Liver (tissue), 8 donors: ENCODE measurements at regions not wholly inside any gene's neighbourhood (a gene's known extent, or its start where the extent isn't known, plus 50 kb on each side); places are given as distances from the start of the nearest gene placed in this dataset.

Experiments used
- DNase-seq: peaks from one replicate; pipeline ENCODE4 v3.0.0-alpha.2; 2017; ENCODE audit warnings: low spot score
- H3K27ac ChIP-seq, 2 donors: one replicate each; pipeline ENCODE4 v1.7.0; 2013; ENCODE audit warnings: inconsistent platforms in 2 of 2, low read length in 2 of 2, control low read depth in 1 of 2, low read depth in 1 of 2, mild to moderate bottlenecking in 1 of 2
- H3K27me3 ChIP-seq, 4 donors: one replicate each; pipeline versions ENCODE4 v1.6.1 to v1.7.0; 2013; ENCODE audit warnings: low read length in 3 of 4, inconsistent platforms in 1 of 4, mild to moderate bottlenecking in 1 of 4, moderate library complexity in 1 of 4; ENCODE audit not compliant: control insufficient read depth in 4 of 4, insufficient read depth in 4 of 4
- H3K36me3 ChIP-seq, 4 donors: one replicate each; pipeline versions ENCODE4 v1.6.1 to v1.7.0; 2013; ENCODE audit warnings: low read length in 3 of 4, mild to moderate bottlenecking in 3 of 4, low read depth in 1 of 4, moderate library complexity in 1 of 4; ENCODE audit not compliant: control insufficient read depth in 4 of 4, insufficient read depth in 3 of 4
- H3K4me1 ChIP-seq, 4 donors: one replicate each; pipeline versions ENCODE4 v1.6.1 to v1.7.0; 2013; ENCODE audit warnings: low read length in 3 of 4, mild to moderate bottlenecking in 3 of 4, moderate library complexity in 1 of 4; ENCODE audit not compliant: control insufficient read depth in 4 of 4, insufficient read depth in 4 of 4
- H3K4me3 ChIP-seq, 3 donors: one replicate each; pipeline versions ENCODE4 v1.6.1 to v1.7.0; 2013; ENCODE audit warnings: low read length in 3 of 3, control low read depth in 1 of 3, low read depth in 1 of 3, mild to moderate bottlenecking in 1 of 3
- H3K9ac ChIP-seq, 2 donors: one replicate each; pipeline ENCODE4 v1.7.0; 2013; ENCODE audit warnings: low read length in 2 of 2, mild to moderate bottlenecking in 2 of 2, moderate library complexity in 2 of 2, control low read depth in 1 of 2, low read depth in 1 of 2
- H3K9me3 ChIP-seq, 4 donors: one replicate each; pipeline versions ENCODE4 v1.6.1 to v1.7.0; 2013; ENCODE audit warnings: low read length in 3 of 4; ENCODE audit not compliant: control insufficient read depth in 4 of 4
- ATF3 ChIP-seq: IDR thresholded peaks from 2 replicates; pipeline ENCODE4 v1.6.1; 2016; ENCODE audit warnings: antibody characterized with exemption
- CTCF ChIP-seq: fragments of 150-350 bp; IDR thresholded peaks from 2 replicates; pipeline ENCODE4 v1.5.1; 2017; ENCODE audit warnings: improper control_type of control experiment, low read depth, low read length; ENCODE audit not compliant: missing input control
- EGR1 ChIP-seq, 2 donors: IDR thresholded peaks; 2 replicates each; pipeline ENCODE4 v1.6.1; 2016 to 2018; ENCODE audit warnings: antibody characterized with exemption in 2 of 2, low read depth in 2 of 2
- FOXA1 ChIP-seq: IDR thresholded peaks from 2 replicates; pipeline ENCODE4 v1.6.1; 2016; ENCODE audit warnings: antibody characterized with exemption
- FOXA2 ChIP-seq: IDR thresholded peaks from 2 replicates; pipeline ENCODE4 v1.6.1; 2016; ENCODE audit warnings: antibody characterized with exemption
- HNF4A ChIP-seq, 2 donors: conservative IDR thresholded peaks; 2 replicates each; pipeline ENCODE4 v1.6.1; 2016; ENCODE audit warnings: antibody characterized with exemption in 2 of 2, mild to moderate bottlenecking in 2 of 2
- HNF4G ChIP-seq: IDR thresholded peaks from 2 replicates; pipeline ENCODE4 v1.6.1; 2016; ENCODE audit warnings: antibody characterized with exemption
- JUND ChIP-seq, 2 donors: IDR thresholded peaks; 2 replicates each; pipeline ENCODE4 v1.6.1; 2016; ENCODE audit warnings: antibody characterized with exemption in 2 of 2
- MAX ChIP-seq: IDR thresholded peaks from 2 replicates; pipeline ENCODE4 v1.6.1; 2016; ENCODE audit warnings: antibody characterized with exemption
- RAD21 ChIP-seq, 2 donors: IDR thresholded peaks; 2 replicates each; pipeline ENCODE4 v1.6.1; 2016; ENCODE audit warnings: antibody characterized with exemption in 2 of 2, mild to moderate bottlenecking in 2 of 2
- REST ChIP-seq: IDR thresholded peaks from 2 replicates; pipeline ENCODE4 v1.6.1; 2016; ENCODE audit warnings: antibody characterized with exemption, mild to moderate bottlenecking
- YY1 ChIP-seq: IDR thresholded peaks from 2 replicates; pipeline ENCODE4 v1.6.1; 2016; ENCODE audit warnings: antibody characterized with exemption, mild to moderate bottlenecking
- WGBS: extraction: QIAGEN DNeasy Blood & Tissue Kit; methylation state at CpG from one replicate; pipeline ENCODE4 v1.1.7; 2013; 5-methylcytosine and 5-hydroxymethylcytosine counted together
- donor health status: healthy.
- donor health status: healthy.
- donor health status: healthy.
- donor health status: healthy.
- donor health status: healthy.

- TF ChIP-seq REST (no peak), FOXA1 (no peak)
Measured at GRCh38 chr16:17939122-17939536, 397.4 kb downstream of the NPIPA8 start (continued).

- Histone ChIP-seq H3K27ac (no peak overlapping the region), H3K9ac (no peak overlapping the region), H3K4me3 (no peak overlapping the region), H3K27me3 (no peaks in the 10 kb centered on the region), H3K4me1 (peaks cover 4 to 9% (median 6%) of the 10 kb centered on the region in 4 donors), H3K36me3 (no peaks in the 10 kb centered on the region), H3K9me3 (peaks cover 0 to 2% (median 0%) of the 10 kb centered on the region in 4 donors)
- WGBS: 86% methylated on average over 3 of the region's 3 CpGs
- DNase-seq: no peak
- TF ChIP-seq HNF4G: no peak
- TF ChIP-seq ATF3: no peak
- TF ChIP-seq JUND (IDR thresholded peaks at IDR 0.05): no peak
- TF ChIP-seq YY1: no peak
- no peak for TF ChIP-seq REST
- TF ChIP-seq CTCF: no peak
- no peak for TF ChIP-seq HNF4A (conservative IDR thresholded peaks at IDR 0.05)
- no peak for TF ChIP-seq FOXA2
- TF ChIP-seq EGR1 (IDR thresholded peaks at IDR 0.05; ENCODE audit: low read depth in 2 of 2): no peak
- no peak for TF ChIP-seq MAX
- no peak for TF ChIP-seq RAD21 (IDR thresholded peaks at IDR 0.05)
Measured at GRCh38 chr16:17938546-17938945, 398.0 kb downstream of the NPIPA8 start.
